ENCODE measurements at regions not wholly inside any gene's neighbourhood (a gene's known extent, or its start where the extent isn't known, plus 50 kb on each side); places are given as distances from the start of the nearest gene placed in this dataset.
A peak's percentile ranks its signal among the peaks of the same experiment; 100 is the strongest.

- intact Hi-C loops (cut with DNase I) = no loop called here
- Histone ChIP-seq H3K4me1 (ENCODE audit: control insufficient read depth in 2 of 3, insufficient read depth in 2 of 3, low read depth in 1 of 3, low read length in 3 of 3) (no peaks in the 10 kb centered on the region), H3K36me3 (ENCODE audit: control insufficient read depth in 2 of 3, insufficient read depth in 3 of 3, low read length in 3 of 3) (no peaks in the 10 kb centered on the region), H3K9ac (ENCODE audit: low read length in 3 of 3) (no peak overlapping the region), H3K9me3 (ENCODE audit: control insufficient read depth in 2 of 3, insufficient read depth in 1 of 3, low read length in 3 of 3) (no peaks in the 10 kb centered on the region), H3K4me3 (ENCODE audit: low read length in 3 of 3) (no peak overlapping the region), H3K27me3 (ENCODE audit: control insufficient read depth, insufficient read depth, low read length) (no peaks in the 10 kb centered on the region), H3K27ac (ENCODE audit: low read depth in 2 of 2, low read length in 2 of 2) (no peak overlapping the region)
- TF ChIP-seq, protein P1, sequence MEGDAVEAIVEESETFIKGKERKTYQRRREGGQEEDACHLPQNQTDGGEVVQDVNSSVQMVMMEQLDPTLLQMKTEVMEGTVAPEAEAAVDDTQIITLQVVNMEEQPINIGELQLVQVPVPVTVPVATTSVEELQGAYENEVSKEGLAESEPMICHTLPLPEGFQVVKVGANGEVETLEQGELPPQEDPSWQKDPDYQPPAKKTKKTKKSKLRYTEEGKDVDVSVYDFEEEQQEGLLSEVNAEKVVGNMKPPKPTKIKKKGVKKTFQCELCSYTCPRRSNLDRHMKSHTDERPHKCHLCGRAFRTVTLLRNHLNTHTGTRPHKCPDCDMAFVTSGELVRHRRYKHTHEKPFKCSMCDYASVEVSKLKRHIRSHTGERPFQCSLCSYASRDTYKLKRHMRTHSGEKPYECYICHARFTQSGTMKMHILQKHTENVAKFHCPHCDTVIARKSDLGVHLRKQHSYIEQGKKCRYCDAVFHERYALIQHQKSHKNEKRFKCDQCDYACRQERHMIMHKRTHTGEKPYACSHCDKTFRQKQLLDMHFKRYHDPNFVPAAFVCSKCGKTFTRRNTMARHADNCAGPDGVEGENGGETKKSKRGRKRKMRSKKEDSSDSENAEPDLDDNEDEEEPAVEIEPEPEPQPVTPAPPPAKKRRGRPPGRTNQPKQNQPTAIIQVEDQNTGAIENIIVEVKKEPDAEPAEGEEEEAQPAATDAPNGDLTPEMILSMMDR (IDR thresholded peaks at IDR 0.05; ENCODE audit: borderline replicate concordance, extremely low read depth, insufficient read depth) = no peak
- FAIRE-seq = no peak
- peak in 1 of 5 donors; percentile 20 for DNase-seq
Observed at GRCh38 chr1:194055536-194055935, 869.1 kb upstream of the B3GALT2 start.

- Histone ChIP-seq H3K4me1 (ENCODE audit: control insufficient read depth in 2 of 3, insufficient read depth in 2 of 3, low read depth in 1 of 3, low read length in 3 of 3) (no peaks in the 10 kb centered on the region), H3K27ac (ENCODE audit: low read depth in 2 of 2, low read length in 2 of 2) (no peak overlapping the region), H3K9ac (ENCODE audit: low read length in 3 of 3) (no peak overlapping the region), H3K27me3 (ENCODE audit: control insufficient read depth, insufficient read depth, low read length) (no peaks in the 10 kb centered on the region), H3K36me3 (ENCODE audit: control insufficient read depth in 2 of 3, insufficient read depth in 3 of 3, low read length in 3 of 3) (no peaks in the 10 kb centered on the region), H3K9me3 (ENCODE audit: control insufficient read depth in 2 of 3, insufficient read depth in 1 of 3, low read length in 3 of 3) (no peaks in the 10 kb centered on the region), H3K4me3 (ENCODE audit: low read length in 3 of 3) (no peak overlapping the region)
- no peak for FAIRE-seq
- TF ChIP-seq, protein P1 (IDR thresholded peaks at IDR 0.05; ENCODE audit: borderline replicate concordance, extremely low read depth, insufficient read depth) = no peak
- DNase-seq = no peak
- intact Hi-C loops (cut with DNase I) = no loop called here
Observed at GRCh38 chr1:194052514-194053338, 866.3 kb upstream of the B3GALT2 start.

DNA sequence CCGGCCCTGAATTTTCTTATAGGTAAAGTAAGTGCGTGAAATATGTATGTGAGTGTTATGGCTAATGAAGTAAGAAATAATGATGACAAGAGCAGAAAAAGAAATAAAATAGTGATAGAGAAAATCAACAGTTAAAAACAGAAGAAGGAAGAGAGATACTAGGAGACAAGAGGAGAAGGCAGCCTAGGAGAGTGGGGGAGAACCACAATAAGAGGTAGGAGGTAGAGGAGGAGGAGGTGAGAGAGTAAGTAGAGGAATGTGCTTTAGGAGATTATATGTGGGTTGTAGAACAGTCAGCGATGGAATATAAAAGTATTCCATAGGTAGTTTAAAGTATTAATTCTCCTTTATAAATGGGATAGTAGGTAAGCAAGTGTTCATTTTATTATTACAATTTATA, 861.5 kb upstream of the B3GALT2 start:
- Histone ChIP-seq H3K4me1 (ENCODE audit: control insufficient read depth in 2 of 3, insufficient read depth in 2 of 3, low read depth in 1 of 3, low read length in 3 of 3) (no peaks in the 10 kb centered on the region), H3K27ac (ENCODE audit: low read depth in 2 of 2, low read length in 2 of 2) (no peak overlapping the region), H3K9me3 (ENCODE audit: control insufficient read depth in 2 of 3, insufficient read depth in 1 of 3, low read length in 3 of 3) (no peaks in the 10 kb centered on the region), H3K9ac (ENCODE audit: low read length in 3 of 3) (no peak overlapping the region), H3K4me3 (ENCODE audit: low read length in 3 of 3) (no peak overlapping the region), H3K27me3 (ENCODE audit: control insufficient read depth, insufficient read depth, low read length) (no peaks in the 10 kb centered on the region), H3K36me3 (ENCODE audit: control insufficient read depth in 2 of 3, insufficient read depth in 3 of 3, low read length in 3 of 3) (no peaks in the 10 kb centered on the region)
- TF ChIP-seq, protein P1 (IDR thresholded peaks at IDR 0.05; ENCODE audit: borderline replicate concordance, extremely low read depth, insufficient read depth) = no peak
- intact Hi-C loops (cut with DNase I) = no loop called here
- no peak for DNase-seq
- FAIRE-seq = no peak

Data from kidney (tissue), 13 donors.